ENCODE measurements at regions not wholly inside any gene's neighbourhood (a gene's known extent, or its start where the extent isn't known, plus 50 kb on each side); places are given as distances from the start of the nearest gene placed in this dataset.

- Histone ChIP-seq H3K79me2 (ENCODE audit: control insufficient read depth, insufficient read depth, low read length) (no peaks in the 10 kb centered on the region), H3K9ac (ENCODE audit: insufficient read depth, low read length) (no peak overlapping the region), H4K20me1 (ENCODE audit: control insufficient read depth, extremely low read depth, insufficient read depth, low read length) (no peaks in the 10 kb centered on the region), H3K27ac (ENCODE audit: insufficient read depth, low read length) (no peak overlapping the region), H2AFZ (ENCODE audit: low read length) (no peak overlapping the region), H3K4me1 (ENCODE audit: control insufficient read depth, extremely low read depth, insufficient read depth, low read length) (no peaks in the 10 kb centered on the region), H3K9me3 (ENCODE audit: control insufficient read depth, insufficient read depth, low read depth, low read length) (no peaks in the 10 kb centered on the region), H3K36me3 (ENCODE audit: control insufficient read depth, insufficient read depth, low read length) (no peaks in the 10 kb centered on the region), H3K4me2 (ENCODE audit: extremely low read depth, insufficient read depth, low read length) (no peak overlapping the region), H3K4me3 (replicated peaks in 1 of 4; ENCODE audit: control extremely low read depth in 1 of 4, insufficient read depth in 1 of 4, low read depth in 3 of 4, low read length in 4 of 4) (no peak overlapping the region), H3K27me3 (ENCODE audit: control insufficient read depth, insufficient read depth, low read length) (no peaks in the 10 kb centered on the region)
- TF ChIP-seq EZH2 (IDR thresholded peaks at IDR 0.05; ENCODE audit: low read length, missing control alignments) = no peak
- TF ChIP-seq CTCF (conservative IDR thresholded peaks at IDR 0.05 in 1 of 2, IDR thresholded peaks at IDR 0.05 in 1 of 2; ENCODE audit: low read depth in 1 of 2, low read length in 2 of 2) = no peak
- no peak for DNase-seq (ENCODE audit: low read depth in 2 of 2)
These were observed 170.4 kb upstream of the THSD7A start for GRCh38 chr7:12002428-12002827.

- no peak for TF ChIP-seq CTCF (conservative IDR thresholded peaks at IDR 0.05 in 1 of 2, IDR thresholded peaks at IDR 0.05 in 1 of 2; ENCODE audit: low read depth in 1 of 2, low read length in 2 of 2)
- no peak for TF ChIP-seq EZH2 (IDR thresholded peaks at IDR 0.05; ENCODE audit: low read length, missing control alignments)
These were observed 172.6 kb upstream of the THSD7A start for GRCh38 chr7:12004581-12004980.

GRCh38 chr7:12007576-12007975 is 175.6 kb upstream of the THSD7A start:
- Histone ChIP-seq H3K4me2 (ENCODE audit: extremely low read depth, insufficient read depth, low read length) (no peak overlapping the region), H3K36me3 (ENCODE audit: control insufficient read depth, insufficient read depth, low read length) (no peaks in the 10 kb centered on the region), H2AFZ (ENCODE audit: low read length) (no peak overlapping the region), H3K4me1 (ENCODE audit: control insufficient read depth, extremely low read depth, insufficient read depth, low read length) (no peaks in the 10 kb centered on the region), H3K79me2 (ENCODE audit: control insufficient read depth, insufficient read depth, low read length) (no peaks in the 10 kb centered on the region), H3K4me3 (replicated peaks in 1 of 4; ENCODE audit: control extremely low read depth in 1 of 4, insufficient read depth in 1 of 4, low read depth in 3 of 4, low read length in 4 of 4) (no peak overlapping the region), H4K20me1 (ENCODE audit: control insufficient read depth, extremely low read depth, insufficient read depth, low read length) (no peaks in the 10 kb centered on the region), H3K27ac (ENCODE audit: insufficient read depth, low read length) (no peak overlapping the region), H3K9ac (ENCODE audit: insufficient read depth, low read length) (no peak overlapping the region), H3K9me3 (ENCODE audit: control insufficient read depth, insufficient read depth, low read depth, low read length) (no peaks in the 10 kb centered on the region), H3K27me3 (ENCODE audit: control insufficient read depth, insufficient read depth, low read length) (no peaks in the 10 kb centered on the region)
- DNase-seq (ENCODE audit: low read depth in 2 of 2) = no peak
- no peak for TF ChIP-seq EZH2 (IDR thresholded peaks at IDR 0.05; ENCODE audit: low read length, missing control alignments)
- TF ChIP-seq CTCF (conservative IDR thresholded peaks at IDR 0.05 in 1 of 2, IDR thresholded peaks at IDR 0.05 in 1 of 2; ENCODE audit: low read depth in 1 of 2, low read length in 2 of 2) = no peak

More at GRCh38 chr7:12004581-12004980, 172.6 kb upstream of the THSD7A start:
- DNase-seq (ENCODE audit: low read depth in 2 of 2) = no peak
- Histone ChIP-seq H3K9me3 (ENCODE audit: control insufficient read depth, insufficient read depth, low read depth, low read length) (no peaks in the 10 kb centered on the region), H3K4me2 (ENCODE audit: extremely low read depth, insufficient read depth, low read length) (no peak overlapping the region), H3K9ac (ENCODE audit: insufficient read depth, low read length) (no peak overlapping the region), H3K79me2 (ENCODE audit: control insufficient read depth, insufficient read depth, low read length) (no peaks in the 10 kb centered on the region), H3K27ac (ENCODE audit: insufficient read depth, low read length) (no peak overlapping the region), H3K4me3 (replicated peaks in 1 of 4; ENCODE audit: control extremely low read depth in 1 of 4, insufficient read depth in 1 of 4, low read depth in 3 of 4, low read length in 4 of 4) (no peak overlapping the region), H4K20me1 (ENCODE audit: control insufficient read depth, extremely low read depth, insufficient read depth, low read length) (no peaks in the 10 kb centered on the region), H3K4me1 (ENCODE audit: control insufficient read depth, extremely low read depth, insufficient read depth, low read length) (no peaks in the 10 kb centered on the region), H3K27me3 (ENCODE audit: control insufficient read depth, insufficient read depth, low read length) (no peaks in the 10 kb centered on the region), H2AFZ (ENCODE audit: low read length) (no peak overlapping the region), H3K36me3 (ENCODE audit: control insufficient read depth, insufficient read depth, low read length) (no peaks in the 10 kb centered on the region)

Data from fibroblast of lung (primary cell).